ENCODE measurements at regions not wholly inside any gene's neighbourhood (a gene's known extent, or its start where the extent isn't known, plus 50 kb on each side); places are given as distances from the start of the nearest gene placed in this dataset.
"Not testable (repeated sequence)": the region's sequence is repeated elsewhere in the genome, so short reads cannot be mapped to it uniquely, and the experiment has no call there.

- no peaks in the 10 kb centered on the region for H3K4me1 Mint-ChIP-seq (ENCODE audit: low read depth)
Observed at GRCh38 chr1:115156826-115157468, 67.6 kb upstream of the TSPAN2 start.

GRCh38 chr1:115153966-115154557, 64.8 kb upstream of the TSPAN2 start:
- no peaks in the 10 kb centered on the region for H3K36me3 Mint-ChIP-seq (ENCODE audit: low read depth)
- no peaks in the 10 kb centered on the region for H3K4me1 Mint-ChIP-seq (ENCODE audit: low read depth)
- H3K27me3 Mint-ChIP-seq: peaks cover 4% of the 10 kb centered on the region
- no peak overlapping the region for H3K4me3 Mint-ChIP-seq
- H3K9me3 Mint-ChIP-seq: no peaks in the 10 kb centered on the region
- H3K27ac Mint-ChIP-seq: no peak overlapping the region

More at GRCh38 chr1:115156826-115157468, 67.6 kb upstream of the TSPAN2 start:
- Mint-ChIP-seq H3K36me3 (ENCODE audit: low read depth) (no peaks in the 10 kb centered on the region), H3K27ac (no peak overlapping the region), H3K27me3 (no peaks in the 10 kb centered on the region), H3K4me3 (no peak overlapping the region), H3K9me3 (no peaks in the 10 kb centered on the region)

DNA sequence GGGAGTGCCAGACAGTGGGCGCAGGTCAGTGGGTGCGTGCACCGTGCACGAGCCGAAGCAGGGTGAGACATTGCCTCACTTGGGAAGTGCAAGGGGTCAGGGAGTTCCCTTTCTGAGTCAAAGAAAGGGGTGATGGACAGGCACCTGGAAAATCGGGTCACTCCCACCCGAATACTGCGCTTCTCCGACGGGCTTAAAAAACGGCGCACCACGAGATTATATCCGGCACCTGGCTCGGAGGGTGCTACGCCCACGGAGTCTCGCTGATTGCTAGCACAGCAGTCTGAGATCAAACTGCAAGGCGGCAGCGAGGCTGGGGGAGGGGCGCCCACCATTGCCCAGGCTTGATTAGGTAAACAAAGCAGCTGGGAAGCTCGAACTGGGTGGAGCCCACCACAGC, 58.6 kb upstream of the TSPAN2 start:
- H3K4me1 Mint-ChIP-seq (ENCODE audit: low read depth); H3K27ac Mint-ChIP-seq; H3K9me3 Mint-ChIP-seq; H3K36me3 Mint-ChIP-seq (ENCODE audit: low read depth): not testable (repeated sequence)
- Mint-ChIP-seq H3K27me3 (peaks cover 39% of the 10 kb centered on the region), H3K4me3 (peak overlapping the region; percentile 57)

DNA sequence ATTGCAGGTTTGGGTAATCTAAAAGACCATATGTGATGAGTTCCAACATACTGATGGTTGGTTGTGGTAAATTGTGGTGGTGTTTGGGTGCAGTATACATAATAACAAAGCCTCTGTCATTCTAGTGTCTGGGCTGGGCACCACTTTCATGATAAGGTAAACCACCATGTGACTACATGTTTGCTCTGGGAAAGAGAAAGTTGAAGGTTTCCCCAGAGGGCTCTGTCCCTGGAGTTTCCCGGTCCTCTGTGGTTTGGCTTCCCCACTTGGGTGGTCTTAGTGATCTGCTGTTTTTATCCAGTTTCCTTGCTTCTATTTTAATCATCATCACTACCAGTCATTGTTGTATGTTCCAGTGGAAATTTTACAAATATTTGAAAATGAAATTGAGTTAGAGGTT, 55.9 kb upstream of the TSPAN2 start:
- Mint-ChIP-seq H3K9me3 (no peaks in the 10 kb centered on the region), H3K36me3 (ENCODE audit: low read depth) (no peaks in the 10 kb centered on the region), H3K4me1 (ENCODE audit: low read depth) (peaks cover 4% of the 10 kb centered on the region)

GRCh38 chr1:115144176-115144575, 54.9 kb upstream of the TSPAN2 start:
- Mint-ChIP-seq H3K4me3 (no peak overlapping the region), H3K36me3 (ENCODE audit: low read depth) (no peaks in the 10 kb centered on the region), H3K4me1 (ENCODE audit: low read depth) (peaks cover 4% of the 10 kb centered on the region), H3K27me3 (peaks cover 44% of the 10 kb centered on the region), H3K27ac (no peak overlapping the region), H3K9me3 (no peaks in the 10 kb centered on the region)

More for the DNA sequence above, 55.9 kb upstream of the TSPAN2 start:
- peaks cover 45% of the 10 kb centered on the region for H3K27me3 Mint-ChIP-seq
- H3K27ac Mint-ChIP-seq: no peak overlapping the region
- no peak overlapping the region for H3K4me3 Mint-ChIP-seq

GRCh38 chr1:115142616-115143015, 53.3 kb upstream of the TSPAN2 start:
- Mint-ChIP-seq H3K27me3 (peaks cover 47% of the 10 kb centered on the region), H3K36me3 (ENCODE audit: low read depth) (no peaks in the 10 kb centered on the region), H3K4me1 (ENCODE audit: low read depth) (peaks cover 1% of the 10 kb centered on the region), H3K27ac (no peak overlapping the region), H3K4me3 (no peak overlapping the region), H3K9me3 (no peaks in the 10 kb centered on the region)

DNA sequence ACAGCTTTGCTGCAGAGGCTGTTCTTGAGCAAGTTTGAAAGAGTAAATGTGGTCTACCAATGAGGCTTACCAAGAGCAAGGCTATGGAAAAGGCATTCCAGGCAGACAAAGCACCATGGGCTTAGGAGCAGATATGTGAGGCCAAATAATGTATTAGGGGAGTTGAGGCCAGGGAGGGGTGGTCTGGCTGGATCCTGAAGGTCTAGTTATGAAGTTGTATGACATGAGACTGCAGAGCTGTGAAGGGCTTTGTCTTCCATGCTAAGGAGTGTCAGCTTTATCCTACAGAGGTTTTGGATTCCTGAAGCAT, 51.8 kb upstream of the TSPAN2 start:
- H3K27ac Mint-ChIP-seq: no peak overlapping the region
- H3K36me3 Mint-ChIP-seq (ENCODE audit: low read depth): no peaks in the 10 kb centered on the region
- H3K4me1 Mint-ChIP-seq (ENCODE audit: low read depth): no peaks in the 10 kb centered on the region
- H3K9me3 Mint-ChIP-seq: no peaks in the 10 kb centered on the region
- H3K4me3 Mint-ChIP-seq: no peak overlapping the region
- peaks cover 34% of the 10 kb centered on the region for H3K27me3 Mint-ChIP-seq

DNA sequence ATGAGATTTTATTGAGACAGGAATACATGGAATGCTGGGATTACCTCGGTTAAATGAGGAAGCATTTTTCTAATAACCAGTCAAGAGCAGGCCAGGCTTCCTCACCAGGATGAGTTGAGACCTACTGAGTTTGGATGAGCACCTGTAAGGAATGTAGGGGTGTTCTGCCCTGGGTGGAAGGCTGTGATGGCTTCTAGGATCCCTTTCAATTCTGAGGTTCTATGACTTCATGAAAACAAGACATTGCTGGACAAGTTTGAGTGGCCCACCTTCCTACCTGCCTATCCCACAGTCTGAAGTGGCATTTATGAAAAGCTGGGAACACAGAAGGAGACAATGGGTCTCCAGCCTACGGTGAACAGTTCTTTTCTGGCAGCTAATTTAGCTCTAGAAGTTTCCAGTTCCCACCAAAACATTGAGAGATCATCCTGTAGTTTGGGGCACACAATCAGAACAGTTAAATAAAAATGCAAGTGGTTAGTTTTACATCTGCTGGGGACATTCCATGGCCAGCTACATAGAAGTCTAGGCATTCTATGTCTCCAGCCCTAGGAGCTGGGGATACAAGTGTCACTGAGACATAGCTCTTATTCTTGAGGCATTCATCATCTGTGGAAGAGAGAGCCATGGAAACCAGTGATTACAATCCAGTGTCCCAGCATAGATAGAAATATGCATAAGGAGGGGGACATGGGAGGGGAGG, 51.3 kb upstream of the TSPAN2 start:
- Mint-ChIP-seq H3K4me1 (ENCODE audit: low read depth) (no peaks in the 10 kb centered on the region), H3K27ac (no peak overlapping the region), H3K9me3 (no peaks in the 10 kb centered on the region), H3K4me3 (no peak overlapping the region), H3K27me3 (peaks cover 31% of the 10 kb centered on the region), H3K36me3 (ENCODE audit: low read depth) (no peaks in the 10 kb centered on the region)

DNA sequence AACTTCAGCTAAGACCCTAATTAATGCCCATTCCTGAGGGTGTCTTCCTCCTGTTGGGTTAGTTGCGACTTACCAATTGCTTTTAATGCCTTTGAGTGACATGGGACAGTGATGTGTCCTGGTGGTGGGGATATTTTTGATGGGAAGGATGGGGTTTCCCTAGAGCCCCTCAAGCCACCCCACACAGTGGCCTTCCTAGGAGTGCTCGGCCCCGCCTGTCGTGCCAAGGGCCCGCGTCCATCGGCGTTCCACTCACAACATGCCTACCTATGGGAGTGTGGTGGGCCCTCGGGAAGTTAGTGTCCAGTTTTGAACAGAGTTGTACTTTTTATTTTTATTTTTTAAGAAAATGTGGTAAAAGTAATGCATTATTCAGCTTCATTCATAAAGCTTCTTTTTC, 50.1 kb upstream of the TSPAN2 start:
- no peaks in the 10 kb centered on the region for H3K36me3 Mint-ChIP-seq (ENCODE audit: low read depth)
- H3K9me3 Mint-ChIP-seq: no peaks in the 10 kb centered on the region
- H3K27me3 Mint-ChIP-seq: peaks cover 21% of the 10 kb centered on the region
- H3K4me1 Mint-ChIP-seq (ENCODE audit: low read depth): no peaks in the 10 kb centered on the region
- no peak overlapping the region for H3K27ac Mint-ChIP-seq
- H3K4me3 Mint-ChIP-seq: no peak overlapping the region
